Chondrocyte (in vitro differentiated cells): ENCODE measurements at regions not wholly inside any gene's neighbourhood (a gene's known extent, or its start where the extent isn't known, plus 50 kb on each side); places are given as distances from the start of the nearest gene placed in this dataset.

Experiments
- DNase-seq: peaks from one replicate; pipeline ENCODE4 v3.0.0; 2021; ENCODE audit warnings: mixed read lengths, low spot score
- H3K27ac Mint-ChIP-seq: one replicate; pipeline ENCODE4 v1.8.0; 2021; ENCODE audit warnings: mild to moderate bottlenecking, moderate library complexity, mixed read lengths; ENCODE audit not compliant: unreplicated experiment
- H3K27me3 Mint-ChIP-seq: 2 replicates; pipeline ENCODE4 v1.8.0; 2021; ENCODE audit warnings: low read depth, mixed read lengths
- H3K36me3 Mint-ChIP-seq: 2 replicates; pipeline ENCODE4 v1.8.0; 2021; ENCODE audit warnings: low read depth, mixed read lengths
- H3K4me1 Mint-ChIP-seq: 2 replicates; pipeline ENCODE4 v1.8.0; 2021; ENCODE audit warnings: low read depth, mild to moderate bottlenecking, mixed read lengths
- H3K4me3 Mint-ChIP-seq: one replicate; pipeline ENCODE4 v1.8.0; 2021; ENCODE audit warnings: mild to moderate bottlenecking, moderate library complexity, mixed read lengths; ENCODE audit not compliant: unreplicated experiment
- H3K9me3 Mint-ChIP-seq: 2 replicates; pipeline ENCODE4 v1.8.0; 2021; ENCODE audit warnings: low read depth, mixed read lengths
- TF ChIP-seq, protein P1 (sequence below): fragments of 200-600 bp; sonication (generic); IDR thresholded peaks from 2 replicates; pipeline ENCODE4 v1.5.0; 2021; ENCODE audit warnings: antibody characterized with exemption, mild to moderate bottlenecking, moderate library complexity

DNA sequence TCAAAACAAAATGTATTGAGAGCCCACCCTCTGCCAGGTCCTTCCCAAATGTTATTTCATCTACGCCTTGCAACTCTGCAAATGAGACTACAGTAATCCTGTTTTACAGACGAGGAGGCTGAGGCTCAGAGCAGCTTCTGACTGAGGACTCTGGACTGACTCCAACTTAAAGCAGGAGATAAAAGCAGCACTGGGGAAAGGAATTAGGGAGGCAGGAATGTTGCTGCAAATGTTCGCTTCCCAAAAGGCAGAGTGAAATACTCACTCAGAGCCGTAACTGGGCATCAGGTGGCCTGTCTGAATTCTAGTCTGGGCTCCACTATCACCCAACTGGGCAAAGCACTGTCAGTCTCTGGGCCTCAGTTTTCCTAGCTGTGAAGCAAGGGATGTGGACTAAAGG, 94.7 kb upstream of the SRD5A3 start:
- H3K9me3 Mint-ChIP-seq: no peaks in the 10 kb centered on the region
- no peaks in the 10 kb centered on the region for H3K36me3 Mint-ChIP-seq
- H3K27me3 Mint-ChIP-seq: peaks cover 8% of the 10 kb centered on the region
- no peak overlapping the region for H3K27ac Mint-ChIP-seq
- H3K4me1 Mint-ChIP-seq: peaks cover 10% of the 10 kb centered on the region
- no peak for DNase-seq
- no peak overlapping the region for H3K4me3 Mint-ChIP-seq
- TF ChIP-seq, protein P1, sequence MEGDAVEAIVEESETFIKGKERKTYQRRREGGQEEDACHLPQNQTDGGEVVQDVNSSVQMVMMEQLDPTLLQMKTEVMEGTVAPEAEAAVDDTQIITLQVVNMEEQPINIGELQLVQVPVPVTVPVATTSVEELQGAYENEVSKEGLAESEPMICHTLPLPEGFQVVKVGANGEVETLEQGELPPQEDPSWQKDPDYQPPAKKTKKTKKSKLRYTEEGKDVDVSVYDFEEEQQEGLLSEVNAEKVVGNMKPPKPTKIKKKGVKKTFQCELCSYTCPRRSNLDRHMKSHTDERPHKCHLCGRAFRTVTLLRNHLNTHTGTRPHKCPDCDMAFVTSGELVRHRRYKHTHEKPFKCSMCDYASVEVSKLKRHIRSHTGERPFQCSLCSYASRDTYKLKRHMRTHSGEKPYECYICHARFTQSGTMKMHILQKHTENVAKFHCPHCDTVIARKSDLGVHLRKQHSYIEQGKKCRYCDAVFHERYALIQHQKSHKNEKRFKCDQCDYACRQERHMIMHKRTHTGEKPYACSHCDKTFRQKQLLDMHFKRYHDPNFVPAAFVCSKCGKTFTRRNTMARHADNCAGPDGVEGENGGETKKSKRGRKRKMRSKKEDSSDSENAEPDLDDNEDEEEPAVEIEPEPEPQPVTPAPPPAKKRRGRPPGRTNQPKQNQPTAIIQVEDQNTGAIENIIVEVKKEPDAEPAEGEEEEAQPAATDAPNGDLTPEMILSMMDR: no peak

DNA sequence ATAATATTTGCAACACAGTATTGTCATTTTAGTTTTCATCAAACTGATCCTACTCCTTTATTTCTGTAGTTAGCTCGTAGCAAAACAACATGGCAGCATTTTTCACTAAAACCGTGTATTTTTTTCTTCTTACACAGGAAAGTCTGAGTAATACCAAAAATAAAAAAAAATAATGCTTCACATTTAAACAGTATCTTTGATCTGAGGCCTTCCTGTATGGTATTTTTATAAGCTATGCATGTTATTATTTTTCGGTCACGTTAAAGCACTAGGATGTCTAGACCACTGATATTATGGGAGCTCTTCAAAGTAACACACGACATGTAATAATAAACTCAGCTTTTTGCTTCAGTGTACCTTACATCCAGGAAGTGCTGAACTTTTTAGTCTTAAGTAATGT, 94.1 kb upstream of the SRD5A3 start:
- Mint-ChIP-seq H3K4me3 (no peak overlapping the region), H3K36me3 (no peaks in the 10 kb centered on the region), H3K27me3 (peaks cover 8% of the 10 kb centered on the region), H3K9me3 (no peaks in the 10 kb centered on the region), H3K4me1 (peaks cover 10% of the 10 kb centered on the region), H3K27ac (no peak overlapping the region)
- TF ChIP-seq, protein P1: no peak
- DNase-seq: no peak

DNA sequence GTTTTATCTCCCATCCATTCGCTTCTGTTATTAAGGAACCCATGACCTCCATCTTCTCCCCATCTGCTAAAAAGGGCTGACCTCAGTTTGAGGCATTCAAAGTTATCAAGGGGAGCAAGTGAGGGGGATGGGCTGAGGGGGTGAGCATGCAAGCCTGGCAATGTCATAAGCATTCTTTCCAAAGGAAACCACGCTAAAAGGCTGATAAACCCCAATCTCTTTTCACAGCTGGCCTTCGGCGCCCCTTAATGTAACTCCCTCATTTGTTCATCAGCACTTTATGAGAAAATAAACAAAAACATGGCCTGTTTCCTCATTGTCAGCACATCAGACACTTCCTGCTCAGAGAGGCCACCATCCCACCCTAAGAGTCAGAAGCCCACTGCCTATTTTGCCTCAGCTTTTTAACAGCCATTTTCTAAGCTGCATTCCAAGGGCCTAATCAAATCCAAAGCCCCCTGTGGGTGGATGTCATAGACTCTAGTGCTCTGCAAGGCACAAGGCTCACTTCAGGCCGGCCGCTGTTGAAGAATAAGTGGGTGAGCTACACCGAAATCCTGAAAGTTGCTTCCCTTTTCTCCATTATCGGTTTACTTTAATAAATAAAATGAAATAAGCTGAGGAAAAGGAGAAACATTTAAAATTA, 92.0 kb upstream of the SRD5A3 start:
- DNase-seq: no peak
- Mint-ChIP-seq H3K4me3 (no peak overlapping the region), H3K4me1 (peaks cover 10% of the 10 kb centered on the region), H3K27ac (no peak overlapping the region), H3K36me3 (no peaks in the 10 kb centered on the region), H3K9me3 (no peaks in the 10 kb centered on the region), H3K27me3 (peaks cover 4% of the 10 kb centered on the region)
- TF ChIP-seq, protein P1: no peak

DNA sequence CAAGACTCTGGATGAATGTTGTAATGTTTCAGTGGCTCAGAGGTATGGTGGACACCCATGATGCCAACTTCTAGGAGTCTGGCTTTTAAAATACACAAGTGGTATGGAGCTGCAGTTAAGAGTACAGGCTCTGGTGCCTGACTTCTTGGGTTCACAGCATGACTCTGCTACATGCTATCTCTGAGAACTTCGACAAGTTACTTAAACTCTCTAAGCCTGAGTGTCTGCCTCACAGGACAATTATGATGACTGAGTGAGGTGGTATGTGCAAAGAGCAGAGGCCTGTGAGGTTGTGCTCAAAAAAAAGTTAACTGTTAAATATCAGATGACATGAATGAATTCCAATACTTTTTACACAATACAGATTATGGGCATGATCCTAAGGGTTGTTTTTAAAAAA, 90.9 kb upstream of the SRD5A3 start:
- Mint-ChIP-seq H3K4me3 (no peak overlapping the region), H3K9me3 (no peaks in the 10 kb centered on the region), H3K36me3 (no peaks in the 10 kb centered on the region), H3K27me3 (peaks cover 2% of the 10 kb centered on the region), H3K27ac (no peak overlapping the region), H3K4me1 (peaks cover 10% of the 10 kb centered on the region)
- no peak for DNase-seq
- TF ChIP-seq, protein P1: no peak

DNA sequence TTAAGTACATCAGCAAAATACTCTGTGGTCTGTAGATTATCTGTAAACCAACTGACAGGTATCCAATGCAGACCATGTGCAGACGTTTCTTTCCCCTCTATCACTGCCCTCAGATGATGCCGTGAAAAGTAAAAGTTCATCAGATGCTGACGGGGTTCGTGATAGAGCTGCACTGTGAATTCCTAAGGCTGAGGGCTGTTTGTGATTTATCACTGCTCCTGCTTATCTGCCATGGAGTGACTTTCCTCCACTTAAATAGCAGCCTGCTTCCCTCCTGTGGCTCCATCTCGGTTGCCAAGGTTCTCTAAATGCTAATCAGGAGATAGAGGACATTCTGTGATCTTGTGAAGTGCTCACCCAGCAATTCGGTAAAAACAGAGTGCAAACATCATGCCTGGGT, 89.3 kb upstream of the SRD5A3 start:
- TF ChIP-seq, protein P1: no peak
- Mint-ChIP-seq H3K27me3 (peaks cover 2% of the 10 kb centered on the region), H3K36me3 (no peaks in the 10 kb centered on the region), H3K4me1 (peaks cover 10% of the 10 kb centered on the region), H3K27ac (no peak overlapping the region), H3K4me3 (no peak overlapping the region), H3K9me3 (no peaks in the 10 kb centered on the region)
- DNase-seq: no peak
